ENCODE measurements at regions not wholly inside any gene's neighbourhood (a gene's known extent, or its start where the extent isn't known, plus 50 kb on each side); places are given as distances from the start of the nearest gene placed in this dataset.

- no peak for DNase-seq (ENCODE audit: extremely low spot score)
- ChIA-PET CTCF (no interaction called here), POLR2A (no interaction called here)
- TF ChIP-seq SUZ12 (IDR thresholded peaks at IDR 0.05) = no peak
- no peak for TF ChIP-seq SP1 (IDR thresholded peaks at IDR 0.05)
- no peak for TF ChIP-seq ZNF384 (IDR thresholded peaks at IDR 0.05)
- TF ChIP-seq HDGF (IDR thresholded peaks at IDR 0.05; ENCODE audit: borderline replicate concordance) = no peak
- no peak for TF ChIP-seq ARNT (IDR thresholded peaks at IDR 0.05)
- no peak for TF ChIP-seq FOXK2 (IDR thresholded peaks at IDR 0.05)
- no peak for TF ChIP-seq ELF4 (IDR thresholded peaks at IDR 0.05)
- TF ChIP-seq LEF1 (IDR thresholded peaks at IDR 0.05; ENCODE audit: borderline replicate concordance) = no peak
- TF ChIP-seq NFRKB (IDR thresholded peaks at IDR 0.05) = no peak
- TF ChIP-seq TARDBP (IDR thresholded peaks at IDR 0.05) = no peak
- TF ChIP-seq PKNOX1 (IDR thresholded peaks at IDR 0.05) = no peak
- TF ChIP-seq FOXA1 (IDR thresholded peaks at IDR 0.05) = no peak
- TF ChIP-seq BHLHE40 (IDR thresholded peaks at IDR 0.05; ENCODE audit: borderline replicate concordance) = no peak
- no peak for TF ChIP-seq L3MBTL2 (conservative IDR thresholded peaks at IDR 0.05)
- TF ChIP-seq CTBP1 (IDR thresholded peaks at IDR 0.05; ENCODE audit: borderline replicate concordance) = no peak
- no peak for TF ChIP-seq FOXM1 (IDR thresholded peaks at IDR 0.05; ENCODE audit: borderline replicate concordance)
Observed at GRCh38 chr6:85112540-85112939, 337.3 kb upstream of the NT5E start.

GRCh38 chr6:85111481-85112011 lies 338.3 kb upstream of the NT5E start:
- TF ChIP-seq NFRKB (IDR thresholded peaks at IDR 0.05) = no peak
- TF ChIP-seq BHLHE40 (IDR thresholded peaks at IDR 0.05; ENCODE audit: borderline replicate concordance) = no peak
- TF ChIP-seq SUZ12 (IDR thresholded peaks at IDR 0.05) = no peak
- TF ChIP-seq L3MBTL2 (conservative IDR thresholded peaks at IDR 0.05) = no peak
- TF ChIP-seq HDGF (IDR thresholded peaks at IDR 0.05; ENCODE audit: borderline replicate concordance) = no peak
- TF ChIP-seq CTBP1 (IDR thresholded peaks at IDR 0.05; ENCODE audit: borderline replicate concordance) = no peak
- TF ChIP-seq ZNF384 (IDR thresholded peaks at IDR 0.05) = no peak
- TF ChIP-seq PKNOX1 (IDR thresholded peaks at IDR 0.05) = no peak
- TF ChIP-seq ARNT (IDR thresholded peaks at IDR 0.05) = no peak
- no peak for TF ChIP-seq ELF4 (IDR thresholded peaks at IDR 0.05)
- TF ChIP-seq TARDBP (IDR thresholded peaks at IDR 0.05) = no peak
- TF ChIP-seq SP1 (IDR thresholded peaks at IDR 0.05) = no peak
- TF ChIP-seq FOXA1 (IDR thresholded peaks at IDR 0.05) = no peak
- no peak for TF ChIP-seq FOXK2 (IDR thresholded peaks at IDR 0.05)
- TF ChIP-seq FOXM1 (IDR thresholded peaks at IDR 0.05; ENCODE audit: borderline replicate concordance) = no peak
- no peak for TF ChIP-seq LEF1 (IDR thresholded peaks at IDR 0.05; ENCODE audit: borderline replicate concordance)
- DNase-seq (ENCODE audit: extremely low spot score) = no peak
- POLR2A ChIA-PET = no interaction called here
- CTCF ChIA-PET = no interaction called here

GRCh38 chr6:85110943-85111342 lies 338.9 kb upstream of the NT5E start:
- ChIA-PET CTCF (no interaction called here), POLR2A (no interaction called here)
- TF ChIP-seq LEF1 (IDR thresholded peaks at IDR 0.05; ENCODE audit: borderline replicate concordance) (no peak), PKNOX1 (IDR thresholded peaks at IDR 0.05) (peak; percentile 70), HDGF (IDR thresholded peaks at IDR 0.05; ENCODE audit: borderline replicate concordance) (no peak), ELF4 (IDR thresholded peaks at IDR 0.05) (no peak), CTBP1 (IDR thresholded peaks at IDR 0.05; ENCODE audit: borderline replicate concordance) (peak; percentile 38; the same call in 1 of the 2 replicates)
- DNase-seq (ENCODE audit: extremely low spot score) = no peak

GRCh38 chr6:85107701-85108100 lies 342.2 kb upstream of the NT5E start:
- no peak for DNase-seq (ENCODE audit: extremely low spot score)
- POLR2A ChIA-PET = no interaction called here
- CTCF ChIA-PET = no interaction called here
- TF ChIP-seq FOXK2 (IDR thresholded peaks at IDR 0.05) (no peak), ZNF384 (IDR thresholded peaks at IDR 0.05) (no peak), CTBP1 (IDR thresholded peaks at IDR 0.05; ENCODE audit: borderline replicate concordance) (no peak), BHLHE40 (IDR thresholded peaks at IDR 0.05; ENCODE audit: borderline replicate concordance) (no peak), PKNOX1 (IDR thresholded peaks at IDR 0.05) (no peak), HDGF (IDR thresholded peaks at IDR 0.05; ENCODE audit: borderline replicate concordance) (no peak), SP1 (IDR thresholded peaks at IDR 0.05) (no peak), FOXA1 (IDR thresholded peaks at IDR 0.05) (no peak), SUZ12 (IDR thresholded peaks at IDR 0.05) (no peak)

GRCh38 chr6:85096976-85097375 lies 332.6 kb upstream of the TBX18 start:
- ChIA-PET POLR2A (no interaction called here), CTCF (no interaction called here)
- DNase-seq (ENCODE audit: extremely low spot score) = no peak
- no peak for TF ChIP-seq SUZ12 (IDR thresholded peaks at IDR 0.05)
- TF ChIP-seq NFRKB (IDR thresholded peaks at IDR 0.05) = no peak
- no peak for TF ChIP-seq FOXM1 (IDR thresholded peaks at IDR 0.05; ENCODE audit: borderline replicate concordance)
- TF ChIP-seq HDGF (IDR thresholded peaks at IDR 0.05; ENCODE audit: borderline replicate concordance) = no peak
- TF ChIP-seq ZNF384 (IDR thresholded peaks at IDR 0.05) = no peak
- no peak for TF ChIP-seq CTBP1 (IDR thresholded peaks at IDR 0.05; ENCODE audit: borderline replicate concordance)
- no peak for TF ChIP-seq FOXK2 (IDR thresholded peaks at IDR 0.05)
- no peak for TF ChIP-seq BHLHE40 (IDR thresholded peaks at IDR 0.05; ENCODE audit: borderline replicate concordance)
- no peak for TF ChIP-seq PKNOX1 (IDR thresholded peaks at IDR 0.05)
- no peak for TF ChIP-seq FOXA1 (IDR thresholded peaks at IDR 0.05)
- no peak for TF ChIP-seq LEF1 (IDR thresholded peaks at IDR 0.05; ENCODE audit: borderline replicate concordance)
- TF ChIP-seq TARDBP (IDR thresholded peaks at IDR 0.05) = no peak
- TF ChIP-seq SP1 (IDR thresholded peaks at IDR 0.05) = no peak
- no peak for TF ChIP-seq L3MBTL2 (conservative IDR thresholded peaks at IDR 0.05)
- TF ChIP-seq ELF4 (IDR thresholded peaks at IDR 0.05) = no peak
- no peak for TF ChIP-seq ARNT (IDR thresholded peaks at IDR 0.05)

All from HEK293T (cell line).